HEK293T (cell line): ENCODE measurements at regions not wholly inside any gene's neighbourhood (a gene's known extent, or its start where the extent isn't known, plus 50 kb on each side); places are given as distances from the start of the nearest gene placed in this dataset.

Source experiments
- BHLHE40 ChIP-seq: fragments of 450-650 bp; IDR thresholded peaks from 2 replicates; pipeline ENCODE4 v1.6.1; 2016; ENCODE audit warnings: mild to moderate bottlenecking, moderate library complexity, borderline replicate concordance
- CTBP1 ChIP-seq: fragments of 450-650 bp; IDR thresholded peaks from 2 replicates; pipeline ENCODE4 v1.6.1; 2016; ENCODE audit warnings: borderline replicate concordance
- ELF4 ChIP-seq: fragments of 450-650 bp; IDR thresholded peaks from 2 replicates; pipeline ENCODE4 v1.6.1; 2017; ENCODE audit warnings: antibody characterized with exemption
- FOXA1 ChIP-seq: fragments of 450-650 bp; IDR thresholded peaks from 2 replicates; pipeline ENCODE4 v1.6.1; 2016; ENCODE audit warnings: mild to moderate bottlenecking
- FOXK2 ChIP-seq: fragments of 450-650 bp; IDR thresholded peaks from 2 replicates; pipeline ENCODE4 v1.6.1; 2016; ENCODE audit warnings: mild to moderate bottlenecking
- FOXM1 ChIP-seq: fragments of 450-650 bp; IDR thresholded peaks from 2 replicates; pipeline ENCODE4 v1.6.1; 2017; ENCODE audit warnings: mild to moderate bottlenecking, borderline replicate concordance
- HDGF ChIP-seq: fragments of 450-650 bp; IDR thresholded peaks from 2 replicates; pipeline ENCODE4 v1.6.1; 2017; ENCODE audit warnings: antibody characterized with exemption, borderline replicate concordance
- LEF1 ChIP-seq: fragments of 450-650 bp; IDR thresholded peaks from 2 replicates; pipeline ENCODE4 v1.6.1; 2017; ENCODE audit warnings: mild to moderate bottlenecking, borderline replicate concordance
- NFRKB ChIP-seq: fragments of 450-650 bp; IDR thresholded peaks from 2 replicates; pipeline ENCODE4 v1.6.1; 2016; ENCODE audit warnings: mild to moderate bottlenecking, moderate library complexity
- SP1 ChIP-seq: fragments of 450-650 bp; IDR thresholded peaks from 2 replicates; pipeline ENCODE4 v1.6.1; 2017
- SUZ12 ChIP-seq: fragments of 450-650 bp; IDR thresholded peaks from 2 replicates; pipeline ENCODE4 v1.6.1; 2016; ENCODE audit warnings: mild to moderate bottlenecking
- TARDBP ChIP-seq: fragments of 450-650 bp; IDR thresholded peaks from 2 replicates; pipeline ENCODE4 v1.6.1; 2016
- ZNF384 ChIP-seq: fragments of 450-650 bp; IDR thresholded peaks from 2 replicates; pipeline ENCODE4 v1.6.1; 2016

DNA sequence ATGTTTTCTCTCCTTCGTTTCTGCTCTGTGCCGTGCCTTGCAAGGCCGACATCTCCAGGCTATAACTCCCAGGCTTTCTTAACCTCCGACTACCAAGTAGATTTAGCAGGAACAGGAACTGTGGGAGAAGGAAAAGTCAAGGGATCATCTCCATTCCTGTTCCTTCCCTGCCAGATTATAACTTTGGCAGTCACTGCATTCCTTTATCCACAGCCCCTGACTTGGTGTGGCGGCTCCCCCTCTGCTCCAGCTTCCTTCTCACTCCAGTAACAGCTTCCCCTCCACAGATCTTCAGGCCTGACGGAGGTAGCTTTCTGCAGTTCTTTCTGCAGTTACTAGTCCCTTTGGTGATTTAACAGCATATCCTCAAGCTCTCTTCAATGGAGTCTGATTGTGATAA lies 234.6 kb upstream of the MON1B start:
- no peak for TF ChIP-seq BHLHE40
- TF ChIP-seq TARDBP: no peak
- no peak for TF ChIP-seq ZNF384
- no peak for TF ChIP-seq ELF4
- no peak for TF ChIP-seq FOXK2
- no peak for TF ChIP-seq SP1
- no peak for TF ChIP-seq NFRKB
- no peak for TF ChIP-seq FOXM1
- TF ChIP-seq SUZ12: no peak
- TF ChIP-seq LEF1: no peak
- TF ChIP-seq FOXA1: no peak
- TF ChIP-seq HDGF: no peak
- no peak for TF ChIP-seq CTBP1
